PC-3 (cell line): ENCODE measurements at regions not wholly inside any gene's neighbourhood (a gene's known extent, or its start where the extent isn't known, plus 50 kb on each side); places are given as distances from the start of the nearest gene placed in this dataset.

ENCODE experiments used
- CTCF ChIP-seq: fragments of 300-600 bp; sonication (generic); conservative IDR thresholded peaks from 2 replicates; pipeline ENCODE4 v1.5.1; 2017; ENCODE audit warnings: antibody characterized with exemption, low read depth, mild to moderate bottlenecking, low read length
- EZH2 ChIP-seq: fragments of 300-600 bp; sonication (generic); IDR thresholded peaks from one replicate; pipeline ENCODE4 v1.6.1; 2017; ENCODE audit warnings: antibody characterized with exemption, mild to moderate bottlenecking, low read length; ENCODE audit not compliant: unreplicated experiment

GRCh38 chr5:106768392-106768791 lies 902.3 kb downstream of the EFNA5 start:
- TF ChIP-seq CTCF (no peak), EZH2 (no peak)
